HG03095 (cell line): ENCODE measurements at regions not wholly inside any gene's neighbourhood (a gene's known extent, or its start where the extent isn't known, plus 50 kb on each side); places are given as distances from the start of the nearest gene placed in this dataset.

Experiments used
- ATAC-seq: cut with Tn5 transposase; IDR thresholded peaks from one replicate; pipeline ENCODE4 v1.9.1; 2021; ENCODE audit warnings: moderate library complexity; ENCODE audit not compliant: unreplicated experiment

- ATAC-seq, result no peak
These were observed 75.1 kb downstream of the LINGO1 start for GRCh38 chr15:77557564-77557963.

- ATAC-seq, result no peak
These were observed 75.6 kb downstream of the LINGO1 start for GRCh38 chr15:77557144-77557543.

GRCh38 chr15:77556622-77557021 lies 76.1 kb downstream of the LINGO1 start:
- ATAC-seq, result no peak

- ATAC-seq, result no peak
These were observed 77.5 kb downstream of the LINGO1 start for GRCh38 chr15:77555232-77555631.

- ATAC-seq, result no peak
These were observed 78.2 kb downstream of the LINGO1 start for GRCh38 chr15:77554306-77555080.

- no peak for ATAC-seq
These were observed 79.0 kb downstream of the LINGO1 start for GRCh38 chr15:77553695-77554094.

GRCh38 chr15:77553257-77553656 lies 79.5 kb downstream of the LINGO1 start:
- no peak for ATAC-seq

- no peak for ATAC-seq
These were observed 80.6 kb downstream of the LINGO1 start for GRCh38 chr15:77552066-77552465.

- ATAC-seq, result no peak
These were observed 82.1 kb downstream of the LINGO1 start for GRCh38 chr15:77550301-77551251.

- ATAC-seq, result no peak
These were observed 83.0 kb downstream of the LINGO1 start for GRCh38 chr15:77549576-77550288.

- no peak for ATAC-seq
These were observed 83.8 kb downstream of the LINGO1 start for GRCh38 chr15:77548589-77549557.

GRCh38 chr15:77547801-77548588 lies 84.7 kb downstream of the LINGO1 start:
- ATAC-seq, result no peak

GRCh38 chr15:77546870-77547269 lies 85.8 kb downstream of the LINGO1 start:
- ATAC-seq, result no peak

- no peak for ATAC-seq
These were observed 86.6 kb downstream of the LINGO1 start for GRCh38 chr15:77546050-77546501.

- no peak for ATAC-seq
These were observed 87.7 kb downstream of the LINGO1 start for GRCh38 chr15:77545058-77545457.

- ATAC-seq, result no peak
These were observed 88.5 kb downstream of the LINGO1 start for GRCh38 chr15:77544162-77544561.

- ATAC-seq, result peak; percentile 56
These were observed 89.4 kb downstream of the LINGO1 start for GRCh38 chr15:77543159-77543882.

GRCh38 chr15:77542491-77543001 lies 90.2 kb downstream of the LINGO1 start:
- ATAC-seq, result no peak
